Esophagus squamous epithelium (tissue), 4 donors: ENCODE measurements at regions not wholly inside any gene's neighbourhood (a gene's known extent, or its start where the extent isn't known, plus 50 kb on each side); places are given as distances from the start of the nearest gene placed in this dataset.

Experiments used
- CTCF ChIP-seq, 6 experiments: fragments of 450-650 bp in 4 of 6; fragments of 200-600 bp in 2 of 6; sonication (generic) in 2 of 6; IDR thresholded peaks; one replicate each; pipeline ENCODE4 v1.5.1; 2016 to 2019; ENCODE audit warnings: antibody characterized with exemption in 6 of 6, mild to moderate bottlenecking in 4 of 6, moderate library complexity in 4 of 6
- POLR2A ChIP-seq, 4 donors: fragments of 450-650 bp; IDR thresholded peaks; one replicate each; pipeline ENCODE4 v1.6.1; 2017; ENCODE audit warnings: antibody characterized with exemption in 4 of 4, mild to moderate bottlenecking in 4 of 4, moderate library complexity in 3 of 4

- TF ChIP-seq CTCF (IDR thresholded peaks at IDR 0.05) = no peak
- no peak for TF ChIP-seq POLR2A (IDR thresholded peaks at IDR 0.05)
Observed at GRCh38 chr16:5496013-5496412, 398.4 kb upstream of the EEF2KMT start.
